HCT116 (cell line): ENCODE measurements at regions not wholly inside any gene's neighbourhood (a gene's known extent, or its start where the extent isn't known, plus 50 kb on each side); places are given as distances from the start of the nearest gene placed in this dataset.

Experiments
- CEBPB ChIP-seq: IDR thresholded peaks from 2 replicates; pipeline ENCODE4 v1.6.1; 2012; ENCODE audit warnings: low read depth
- ELF1 ChIP-seq: IDR thresholded peaks from 2 replicates; pipeline ENCODE4 v1.6.1; 2012; ENCODE audit warnings: low read depth, borderline replicate concordance
- EZH2 ChIP-seq: fragments of 200-600 bp; sonication (generic); IDR thresholded peaks from 2 replicates; pipeline ENCODE4 v1.6.1; 2017; ENCODE audit warnings: antibody characterized with exemption, mixed run types
- JUND ChIP-seq: IDR thresholded peaks from 2 replicates; pipeline ENCODE4 v1.6.1; 2012
- MAX ChIP-seq: IDR thresholded peaks from 2 replicates; pipeline ENCODE4 v1.6.1; 2012
- POLR2A ChIP-seq: IDR thresholded peaks from 2 replicates; pipeline ENCODE4 v1.7.0; 2011; ENCODE audit warnings: borderline replicate concordance; ENCODE audit not compliant: insufficient read depth, insufficient read length; ENCODE audit errors: extremely low read depth
- POLR2AphosphoS5 ChIP-seq: IDR thresholded peaks from 2 replicates; pipeline ENCODE4 v1.6.1; 2011; ENCODE audit warnings: mild to moderate bottlenecking, low read depth, low read length, moderate library complexity
- YY1 ChIP-seq: IDR thresholded peaks from 2 replicates; pipeline ENCODE4 v1.6.1; 2011; ENCODE audit warnings: low read length, low read depth, moderate library complexity, mild to moderate bottlenecking; ENCODE audit not compliant: insufficient replicate concordance; ENCODE audit errors: extremely low read depth
- TF ChIP-seq, protein P1 (sequence below), 3 experiments: fragments of 200-600 bp in 1 of 3; sonication (generic) in 1 of 3; IDR thresholded peaks in 2 of 3; conservative IDR thresholded peaks in 1 of 3; 2 replicates each; pipeline ENCODE4 v1.5.1; 2012 to 2017; ENCODE audit warnings: low read depth in 2 of 3, low read length in 2 of 3, antibody characterized with exemption in 1 of 3, borderline replicate concordance in 1 of 3, control low read depth in 1 of 3, mild to moderate bottlenecking in 1 of 3, mixed read lengths in 1 of 3, mixed run types in 1 of 3, moderate library complexity in 1 of 3; ENCODE audit not compliant: insufficient read depth in 1 of 3
- TF ChIP-seq, protein P2 (sequence below): IDR thresholded peaks from 2 replicates; pipeline ENCODE4 v1.6.1; 2012; ENCODE audit warnings: low read depth

- no peak for TF ChIP-seq ELF1
- TF ChIP-seq, protein P1, sequence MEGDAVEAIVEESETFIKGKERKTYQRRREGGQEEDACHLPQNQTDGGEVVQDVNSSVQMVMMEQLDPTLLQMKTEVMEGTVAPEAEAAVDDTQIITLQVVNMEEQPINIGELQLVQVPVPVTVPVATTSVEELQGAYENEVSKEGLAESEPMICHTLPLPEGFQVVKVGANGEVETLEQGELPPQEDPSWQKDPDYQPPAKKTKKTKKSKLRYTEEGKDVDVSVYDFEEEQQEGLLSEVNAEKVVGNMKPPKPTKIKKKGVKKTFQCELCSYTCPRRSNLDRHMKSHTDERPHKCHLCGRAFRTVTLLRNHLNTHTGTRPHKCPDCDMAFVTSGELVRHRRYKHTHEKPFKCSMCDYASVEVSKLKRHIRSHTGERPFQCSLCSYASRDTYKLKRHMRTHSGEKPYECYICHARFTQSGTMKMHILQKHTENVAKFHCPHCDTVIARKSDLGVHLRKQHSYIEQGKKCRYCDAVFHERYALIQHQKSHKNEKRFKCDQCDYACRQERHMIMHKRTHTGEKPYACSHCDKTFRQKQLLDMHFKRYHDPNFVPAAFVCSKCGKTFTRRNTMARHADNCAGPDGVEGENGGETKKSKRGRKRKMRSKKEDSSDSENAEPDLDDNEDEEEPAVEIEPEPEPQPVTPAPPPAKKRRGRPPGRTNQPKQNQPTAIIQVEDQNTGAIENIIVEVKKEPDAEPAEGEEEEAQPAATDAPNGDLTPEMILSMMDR (IDR thresholded peaks at IDR 0.05 in 2 of 3, conservative IDR thresholded peaks at IDR 0.05 in 1 of 3; ENCODE audit: borderline replicate concordance in 1 of 3, insufficient read depth in 1 of 3, low read depth in 2 of 3, low read length in 2 of 3): no peak
- no peak for TF ChIP-seq MAX
- TF ChIP-seq JUND: no peak
- no peak for TF ChIP-seq YY1
- TF ChIP-seq EZH2: no peak
- no peak for TF ChIP-seq CEBPB
- no peak for TF ChIP-seq POLR2A
- TF ChIP-seq, protein P2, sequence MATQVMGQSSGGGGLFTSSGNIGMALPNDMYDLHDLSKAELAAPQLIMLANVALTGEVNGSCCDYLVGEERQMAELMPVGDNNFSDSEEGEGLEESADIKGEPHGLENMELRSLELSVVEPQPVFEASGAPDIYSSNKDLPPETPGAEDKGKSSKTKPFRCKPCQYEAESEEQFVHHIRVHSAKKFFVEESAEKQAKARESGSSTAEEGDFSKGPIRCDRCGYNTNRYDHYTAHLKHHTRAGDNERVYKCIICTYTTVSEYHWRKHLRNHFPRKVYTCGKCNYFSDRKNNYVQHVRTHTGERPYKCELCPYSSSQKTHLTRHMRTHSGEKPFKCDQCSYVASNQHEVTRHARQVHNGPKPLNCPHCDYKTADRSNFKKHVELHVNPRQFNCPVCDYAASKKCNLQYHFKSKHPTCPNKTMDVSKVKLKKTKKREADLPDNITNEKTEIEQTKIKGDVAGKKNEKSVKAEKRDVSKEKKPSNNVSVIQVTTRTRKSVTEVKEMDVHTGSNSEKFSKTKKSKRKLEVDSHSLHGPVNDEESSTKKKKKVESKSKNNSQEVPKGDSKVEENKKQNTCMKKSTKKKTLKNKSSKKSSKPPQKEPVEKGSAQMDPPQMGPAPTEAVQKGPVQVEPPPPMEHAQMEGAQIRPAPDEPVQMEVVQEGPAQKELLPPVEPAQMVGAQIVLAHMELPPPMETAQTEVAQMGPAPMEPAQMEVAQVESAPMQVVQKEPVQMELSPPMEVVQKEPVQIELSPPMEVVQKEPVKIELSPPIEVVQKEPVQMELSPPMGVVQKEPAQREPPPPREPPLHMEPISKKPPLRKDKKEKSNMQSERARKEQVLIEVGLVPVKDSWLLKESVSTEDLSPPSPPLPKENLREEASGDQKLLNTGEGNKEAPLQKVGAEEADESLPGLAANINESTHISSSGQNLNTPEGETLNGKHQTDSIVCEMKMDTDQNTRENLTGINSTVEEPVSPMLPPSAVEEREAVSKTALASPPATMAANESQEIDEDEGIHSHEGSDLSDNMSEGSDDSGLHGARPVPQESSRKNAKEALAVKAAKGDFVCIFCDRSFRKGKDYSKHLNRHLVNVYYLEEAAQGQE: no peak
- no peak for TF ChIP-seq POLR2AphosphoS5
These were observed 231.1 kb downstream of the TFEC start for GRCh38 chr7:115799430-115799829.
